Activated naive CD4-positive, alpha-beta T cell treated with anti-CD3 and anti-CD28 coated beads, Interleukin-2, amount 50 U/mL, for 16 hours (primary cell): ENCODE measurements at regions not wholly inside any gene's neighbourhood (a gene's known extent, or its start where the extent isn't known, plus 50 kb on each side); places are given as distances from the start of the nearest gene placed in this dataset.
"Not testable (repeated sequence)": the region's sequence is repeated elsewhere in the genome, so short reads cannot be mapped to it uniquely, and the experiment has no call there.

Experiments
- DNase-seq: peaks from one replicate; pipeline ENCODE4 v3.0.0-alpha.2; 2020

GRCh38 chr18:38759457-38759856 lies 1193.9 kb upstream of the CELF4 start:
- DNase-seq = no peak

DNA sequence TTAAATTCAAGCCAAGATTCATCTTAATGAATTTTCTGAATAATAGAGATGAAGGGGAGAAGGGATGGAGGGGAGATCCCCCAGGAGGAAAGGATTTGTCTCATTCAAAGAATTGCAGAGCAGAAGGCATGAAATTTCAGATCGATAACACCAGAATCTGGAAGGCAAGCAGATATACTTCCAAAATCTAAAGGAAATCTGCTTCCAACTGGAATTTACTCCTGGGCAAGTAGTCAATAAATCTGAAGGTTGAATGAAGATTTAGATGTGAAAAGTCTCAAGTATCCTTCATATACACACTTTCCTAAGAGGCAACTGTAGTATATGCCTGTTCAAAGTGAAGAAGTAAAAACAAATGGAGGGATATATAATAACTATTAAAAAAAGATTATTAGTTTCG lies 1190.8 kb upstream of the CELF4 start:
- no peak for DNase-seq

DNA sequence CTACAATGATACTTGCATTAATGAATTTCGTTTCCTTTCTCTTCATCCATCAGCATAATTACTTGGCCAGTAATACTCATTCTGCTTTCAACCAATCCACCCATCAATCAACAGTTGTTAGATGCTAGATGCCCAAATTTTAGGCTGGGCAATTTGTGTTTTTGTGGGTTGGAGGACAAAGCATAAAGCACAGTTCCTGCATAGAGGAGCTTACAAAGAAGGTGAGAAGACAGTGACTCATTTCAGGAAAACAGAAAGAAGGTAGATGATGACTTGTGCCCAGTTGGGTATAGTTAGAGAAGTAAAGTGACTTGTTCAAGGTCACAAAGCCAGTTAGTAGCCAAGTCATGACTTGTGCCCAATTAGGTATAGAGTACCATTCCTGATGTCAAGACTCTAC lies 1186.8 kb upstream of the CELF4 start:
- no peak for DNase-seq

GRCh38 chr18:38751898-38752297 lies 1186.3 kb upstream of the CELF4 start:
- DNase-seq = no peak

DNA sequence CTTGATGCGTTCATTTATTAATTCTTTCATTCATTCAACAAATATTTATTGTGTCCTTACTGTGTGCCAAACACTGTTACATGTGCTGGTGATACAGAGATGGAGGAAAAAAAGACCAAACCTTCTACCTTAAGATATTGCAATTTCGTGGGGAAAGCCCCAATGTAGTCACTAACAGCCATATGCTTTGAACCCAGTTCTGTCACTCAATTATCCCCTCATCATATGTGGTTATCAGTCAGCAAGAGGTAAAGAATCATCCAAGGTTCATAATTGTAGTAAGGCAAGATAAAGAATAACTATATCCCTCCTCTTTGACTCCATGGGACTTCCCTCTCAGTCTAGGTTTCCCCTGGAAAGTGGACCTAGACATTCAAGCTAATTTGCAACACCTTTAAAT lies 1185.6 kb upstream of the CELF4 start:
- DNase-seq = no peak

GRCh38 chr18:38750751-38751150 lies 1185.2 kb upstream of the CELF4 start:
- no peak for DNase-seq

- no peak for DNase-seq
These were observed 1181.6 kb upstream of the CELF4 start for GRCh38 chr18:38747153-38747552.

- DNase-seq = not testable (repeated sequence)
These were observed 1154.6 kb upstream of the CELF4 start for GRCh38 chr18:38720181-38720580.

- DNase-seq = no peak
These were observed 1152.8 kb upstream of the CELF4 start for GRCh38 chr18:38718365-38718901.

GRCh38 chr18:38709122-38709521 lies 1143.5 kb upstream of the CELF4 start:
- DNase-seq = no peak

GRCh38 chr18:38706373-38706772 lies 1140.8 kb upstream of the CELF4 start:
- DNase-seq = no peak

DNA sequence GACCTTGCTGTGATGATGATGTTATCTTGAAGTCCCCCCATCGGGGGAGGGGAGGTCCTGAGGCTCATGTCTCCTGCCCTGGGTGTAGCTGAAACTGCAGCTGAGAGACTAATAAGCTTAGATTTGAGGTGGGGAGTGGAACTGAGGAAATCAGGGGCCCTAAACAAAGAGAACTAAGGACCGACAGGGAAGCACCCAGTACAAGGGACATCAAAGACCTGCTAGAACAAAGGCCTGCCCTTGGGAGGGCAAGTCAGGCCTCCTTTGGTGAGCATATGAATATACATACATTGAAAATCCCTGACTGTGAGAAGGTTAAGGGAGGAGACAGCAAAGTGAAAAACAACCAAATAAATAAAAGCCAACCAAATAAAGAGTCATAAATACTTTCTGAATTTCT lies 1132.5 kb upstream of the CELF4 start:
- no peak for DNase-seq

- DNase-seq = no peak
These were observed 1130.1 kb upstream of the CELF4 start for GRCh38 chr18:38695559-38696280.

DNA sequence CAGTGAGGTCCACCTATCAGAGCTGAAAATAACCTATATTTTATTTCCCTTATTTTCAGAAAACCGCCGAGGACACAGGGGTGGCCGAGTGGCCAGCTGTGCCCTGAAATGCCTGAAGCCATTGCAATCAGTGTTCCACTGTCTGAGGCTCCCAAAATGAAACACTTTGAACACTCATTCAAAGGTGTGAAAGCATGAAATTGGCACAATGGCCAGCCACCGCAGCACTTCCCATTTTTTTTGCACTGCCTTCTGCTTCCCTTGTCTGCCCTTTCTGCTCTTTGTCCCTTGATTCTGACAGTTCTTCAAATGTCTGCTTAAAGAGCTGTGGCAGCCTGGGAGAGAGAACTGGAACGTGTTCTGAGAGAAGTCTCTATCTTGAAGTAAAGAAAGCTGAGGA lies 1127.5 kb upstream of the CELF4 start:
- DNase-seq = no peak

DNA sequence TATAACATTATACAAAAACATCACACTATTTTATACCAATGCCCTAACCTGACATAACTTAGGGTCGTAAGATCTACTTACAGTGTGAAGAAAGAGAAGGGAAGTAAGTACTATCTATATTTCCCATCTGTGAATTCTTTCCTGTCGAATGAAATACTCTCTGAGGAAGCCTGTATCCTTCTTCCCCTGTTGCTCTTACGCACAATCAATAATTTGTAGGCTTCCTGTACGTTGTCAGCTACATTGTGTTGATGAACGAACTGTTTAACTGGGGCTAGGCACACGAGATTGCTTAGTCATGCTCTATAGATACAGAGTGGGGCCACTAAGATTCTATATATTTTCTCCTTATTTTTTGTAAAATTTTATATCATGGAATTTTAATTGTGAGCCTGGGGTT lies 1125.0 kb upstream of the CELF4 start:
- DNase-seq = no peak

GRCh38 chr18:38688416-38688815 lies 1122.8 kb upstream of the CELF4 start:
- DNase-seq = no peak

DNA sequence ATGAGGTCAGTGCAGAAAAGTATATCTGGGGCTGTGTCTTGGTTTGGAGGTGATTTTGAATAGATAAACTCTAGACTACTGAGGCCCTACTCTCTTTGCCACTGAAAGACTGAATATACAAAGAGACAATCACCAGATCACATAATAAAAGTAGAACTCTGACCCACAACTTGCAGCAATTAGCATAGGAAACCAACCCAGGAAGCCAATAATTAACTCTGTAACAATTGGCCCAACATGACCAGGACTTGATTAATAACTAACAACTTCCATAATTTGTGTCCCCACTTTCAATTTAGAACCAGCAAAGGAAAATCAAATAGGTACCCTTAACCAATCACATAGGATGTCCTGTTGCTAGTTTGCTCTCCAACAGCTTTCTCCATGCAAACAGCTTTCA lies 1104.9 kb upstream of the CELF4 start:
- no peak for DNase-seq

GRCh38 chr18:38664929-38665328 lies 1099.3 kb upstream of the CELF4 start:
- no peak for DNase-seq

GRCh38 chr18:38663682-38664081 lies 1098.1 kb upstream of the CELF4 start:
- DNase-seq = no peak

DNA sequence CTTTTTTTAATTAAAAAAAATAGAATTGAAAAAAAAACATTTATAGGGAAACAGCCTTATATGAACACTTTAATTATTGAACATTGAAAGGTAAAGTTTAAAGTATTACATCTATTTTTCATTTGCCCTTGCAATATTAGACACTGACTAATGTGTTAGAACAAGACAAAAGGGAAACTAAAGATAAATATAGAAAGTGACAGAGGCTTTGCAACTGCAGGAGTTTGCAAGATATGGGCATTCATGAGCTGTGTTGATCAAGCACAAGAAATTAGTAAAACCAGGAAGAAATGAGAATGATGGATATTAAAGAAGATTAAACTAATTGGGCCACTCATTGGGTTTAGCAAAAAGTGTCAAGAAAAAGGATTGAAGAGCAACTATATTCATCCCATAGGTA lies 1097.7 kb upstream of the CELF4 start:
- DNase-seq = no peak

GRCh38 chr18:38654946-38655345 lies 1089.3 kb upstream of the CELF4 start:
- no peak for DNase-seq

- DNase-seq = no peak
These were observed 1086.1 kb upstream of the CELF4 start for GRCh38 chr18:38651736-38652135.

GRCh38 chr18:38648179-38648578 lies 1082.6 kb upstream of the CELF4 start:
- no peak for DNase-seq

DNA sequence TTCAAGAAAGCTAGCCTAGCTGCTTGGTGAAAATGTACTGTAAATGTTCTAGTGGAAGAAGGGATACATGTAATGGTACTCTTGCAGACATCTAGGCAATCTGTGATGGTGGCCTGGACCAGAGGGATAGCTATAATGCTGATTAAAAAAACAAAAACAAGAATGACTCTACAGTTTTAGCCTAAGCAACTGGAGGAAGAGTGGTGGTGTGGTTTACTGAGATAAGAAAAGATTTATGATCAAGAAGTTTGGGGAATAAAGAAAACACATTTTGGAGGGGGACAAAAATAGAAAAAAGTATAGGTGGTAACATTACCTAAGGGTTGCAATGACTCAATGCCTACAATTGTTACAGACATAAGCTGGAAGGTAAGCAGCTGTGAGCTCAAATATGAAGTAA lies 1080.7 kb upstream of the CELF4 start:
- DNase-seq = no peak
